A673 (cell line): ENCODE measurements at regions not wholly inside any gene's neighbourhood (a gene's known extent, or its start where the extent isn't known, plus 50 kb on each side); places are given as distances from the start of the nearest gene placed in this dataset.

Experiments
- EZH2 ChIP-seq: fragments of 200-600 bp; sonication (generic); IDR thresholded peaks from 2 replicates; pipeline ENCODE4 v1.6.1; 2017; ENCODE audit warnings: borderline replicate concordance, low read depth, mild to moderate bottlenecking, mixed read lengths, antibody characterized with exemption, low read length; ENCODE audit not compliant: poor library complexity, severe bottlenecking
- TF ChIP-seq, protein P1 (sequence below): fragments of 300-800, 200-600 bp; sonication (generic); conservative IDR thresholded peaks from 2 replicates; pipeline ENCODE4 v1.5.1; 2017; ENCODE audit warnings: low read depth, mild to moderate bottlenecking, antibody characterized with exemption, low read length, moderate library complexity, mixed read lengths

DNA sequence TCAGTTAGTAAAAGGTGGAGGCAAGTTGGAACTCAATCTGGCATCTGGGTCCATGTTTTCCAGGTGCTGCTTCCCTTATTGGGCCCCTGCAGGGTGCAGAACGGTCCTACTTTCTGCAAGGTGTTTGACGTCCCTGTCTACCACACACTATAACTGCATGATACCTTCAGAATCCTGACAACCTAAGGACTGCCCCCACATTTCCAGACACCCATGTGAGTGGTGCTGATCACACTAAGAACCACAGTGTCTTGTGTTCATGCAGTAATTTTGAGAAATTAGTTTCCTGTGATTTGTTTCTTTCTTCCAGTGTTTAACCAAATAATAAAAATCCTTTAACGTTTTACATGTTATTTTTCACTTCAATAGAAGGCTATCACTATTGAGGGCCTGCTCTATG is 121.1 kb upstream of the MDM1 start:
- TF ChIP-seq, protein P1, sequence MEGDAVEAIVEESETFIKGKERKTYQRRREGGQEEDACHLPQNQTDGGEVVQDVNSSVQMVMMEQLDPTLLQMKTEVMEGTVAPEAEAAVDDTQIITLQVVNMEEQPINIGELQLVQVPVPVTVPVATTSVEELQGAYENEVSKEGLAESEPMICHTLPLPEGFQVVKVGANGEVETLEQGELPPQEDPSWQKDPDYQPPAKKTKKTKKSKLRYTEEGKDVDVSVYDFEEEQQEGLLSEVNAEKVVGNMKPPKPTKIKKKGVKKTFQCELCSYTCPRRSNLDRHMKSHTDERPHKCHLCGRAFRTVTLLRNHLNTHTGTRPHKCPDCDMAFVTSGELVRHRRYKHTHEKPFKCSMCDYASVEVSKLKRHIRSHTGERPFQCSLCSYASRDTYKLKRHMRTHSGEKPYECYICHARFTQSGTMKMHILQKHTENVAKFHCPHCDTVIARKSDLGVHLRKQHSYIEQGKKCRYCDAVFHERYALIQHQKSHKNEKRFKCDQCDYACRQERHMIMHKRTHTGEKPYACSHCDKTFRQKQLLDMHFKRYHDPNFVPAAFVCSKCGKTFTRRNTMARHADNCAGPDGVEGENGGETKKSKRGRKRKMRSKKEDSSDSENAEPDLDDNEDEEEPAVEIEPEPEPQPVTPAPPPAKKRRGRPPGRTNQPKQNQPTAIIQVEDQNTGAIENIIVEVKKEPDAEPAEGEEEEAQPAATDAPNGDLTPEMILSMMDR: no peak
- TF ChIP-seq EZH2: no peak
